IgD-negative memory B cell (primary cell): ENCODE measurements at regions not wholly inside any gene's neighbourhood (a gene's known extent, or its start where the extent isn't known, plus 50 kb on each side); places are given as distances from the start of the nearest gene placed in this dataset.

Experiments
- H3K27ac Mint-ChIP-seq, 3 donors: one replicate each; pipeline ENCODE4 v1.8.0; 2020 to 2022; ENCODE audit warnings: mild to moderate bottlenecking in 3 of 3, mixed read lengths in 3 of 3, moderate library complexity in 1 of 3
- H3K27me3 Mint-ChIP-seq: one replicate; pipeline ENCODE4 v1.8.0; 2021; ENCODE audit warnings: mixed read lengths
- H3K36me3 Mint-ChIP-seq: one replicate; pipeline ENCODE4 v1.8.0; 2020; ENCODE audit warnings: mild to moderate bottlenecking, mixed read lengths
- H3K4me1 Mint-ChIP-seq, 3 donors: one replicate each; pipeline ENCODE4 v1.8.0; 2020 to 2022; ENCODE audit warnings: mixed read lengths in 3 of 3, mild to moderate bottlenecking in 1 of 3
- H3K4me3 Mint-ChIP-seq, 4 donors: one replicate each; pipeline ENCODE4 v1.8.0; 2020 to 2022; ENCODE audit warnings: mild to moderate bottlenecking in 4 of 4, mixed read lengths in 4 of 4, moderate library complexity in 3 of 4
- H3K9me3 Mint-ChIP-seq, 3 donors: one replicate each; pipeline ENCODE4 v1.8.0; 2020 to 2021; ENCODE audit warnings: mixed read lengths in 3 of 3, mild to moderate bottlenecking in 1 of 3

- peaks cover 11% of the 10 kb centered on the region for H3K27me3 Mint-ChIP-seq
- peaks cover 2% of the 10 kb centered on the region for H3K36me3 Mint-ChIP-seq
- no peak overlapping the region for H3K4me3 Mint-ChIP-seq
- H3K4me1 Mint-ChIP-seq, result no peaks in the 10 kb centered on the region
- H3K27ac Mint-ChIP-seq, result no peak overlapping the region
- peaks cover 0 to under 1% (median 0%) of the 10 kb centered on the region in 3 donors for H3K9me3 Mint-ChIP-seq
These were observed 114.9 kb upstream of the EEPD1 start for GRCh38 chr7:36038063-36038721.

- Mint-ChIP-seq H3K36me3 (no peaks in the 10 kb centered on the region), H3K4me1 (no peaks in the 10 kb centered on the region), H3K27me3 (peaks cover 6% of the 10 kb centered on the region), H3K9me3 (no peaks in the 10 kb centered on the region), H3K27ac (no peak overlapping the region), H3K4me3 (no peak overlapping the region)
These were observed 113.8 kb upstream of the EEPD1 start for GRCh38 chr7:36039243-36039642.

- Mint-ChIP-seq H3K4me3 (no peak overlapping the region), H3K36me3 (no peaks in the 10 kb centered on the region), H3K27ac (no peak overlapping the region), H3K27me3 (peaks cover 6% of the 10 kb centered on the region), H3K9me3 (no peaks in the 10 kb centered on the region), H3K4me1 (no peaks in the 10 kb centered on the region)
These were observed 113.4 kb upstream of the EEPD1 start for GRCh38 chr7:36039671-36040070.

- Mint-ChIP-seq H3K4me3 (no peak overlapping the region), H3K9me3 (no peaks in the 10 kb centered on the region), H3K27ac (no peak overlapping the region), H3K4me1 (no peaks in the 10 kb centered on the region), H3K36me3 (no peaks in the 10 kb centered on the region), H3K27me3 (peaks cover 6% of the 10 kb centered on the region)
These were observed 112.4 kb upstream of the EEPD1 start for GRCh38 chr7:36040679-36041078.

GRCh38 chr7:36044101-36044892 lies 108.8 kb upstream of the EEPD1 start:
- no peaks in the 10 kb centered on the region for H3K4me1 Mint-ChIP-seq
- peaks cover 2% of the 10 kb centered on the region for H3K27me3 Mint-ChIP-seq
- H3K4me3 Mint-ChIP-seq, result no peak overlapping the region
- no peaks in the 10 kb centered on the region for H3K36me3 Mint-ChIP-seq
- no peak overlapping the region for H3K27ac Mint-ChIP-seq
- no peaks in the 10 kb centered on the region for H3K9me3 Mint-ChIP-seq

- Mint-ChIP-seq H3K4me3 (no peak overlapping the region), H3K27ac (no peak overlapping the region), H3K27me3 (peaks cover 2% of the 10 kb centered on the region), H3K4me1 (no peaks in the 10 kb centered on the region), H3K36me3 (no peaks in the 10 kb centered on the region), H3K9me3 (no peaks in the 10 kb centered on the region)
These were observed 107.7 kb upstream of the EEPD1 start for GRCh38 chr7:36045326-36045725.

- Mint-ChIP-seq H3K27ac (no peak overlapping the region), H3K4me1 (no peaks in the 10 kb centered on the region), H3K36me3 (no peaks in the 10 kb centered on the region), H3K27me3 (peaks cover 2% of the 10 kb centered on the region), H3K9me3 (no peaks in the 10 kb centered on the region), H3K4me3 (no peak overlapping the region)
These were observed 107.2 kb upstream of the EEPD1 start for GRCh38 chr7:36045830-36046341.

GRCh38 chr7:36047091-36047658 lies 105.9 kb upstream of the EEPD1 start:
- Mint-ChIP-seq H3K27me3 (no peaks in the 10 kb centered on the region), H3K36me3 (peaks cover 2% of the 10 kb centered on the region), H3K27ac (no peak overlapping the region), H3K4me1 (no peaks in the 10 kb centered on the region), H3K4me3 (no peak overlapping the region), H3K9me3 (peaks cover 0 to 2% (median 0%) of the 10 kb centered on the region in 3 donors)

- Mint-ChIP-seq H3K27me3 (peaks cover under 1% of the 10 kb centered on the region), H3K4me3 (no peak overlapping the region), H3K27ac (no peak overlapping the region), H3K9me3 (peaks cover 0 to 2% (median 0%) of the 10 kb centered on the region in 3 donors), H3K36me3 (peaks cover 2% of the 10 kb centered on the region), H3K4me1 (no peaks in the 10 kb centered on the region)
These were observed 104.7 kb upstream of the EEPD1 start for GRCh38 chr7:36048141-36048901.

- Mint-ChIP-seq H3K27me3 (peaks cover 1% of the 10 kb centered on the region), H3K36me3 (peaks cover 2% of the 10 kb centered on the region), H3K27ac (peak overlapping the region in 1 of 3 donors; percentile 84), H3K9me3 (peaks cover 0 to 2% (median 0%) of the 10 kb centered on the region in 3 donors), H3K4me1 (no peaks in the 10 kb centered on the region), H3K4me3 (no peak overlapping the region)
These were observed 104.2 kb upstream of the EEPD1 start for GRCh38 chr7:36048902-36049240.

GRCh38 chr7:36051501-36051900 lies 101.6 kb upstream of the EEPD1 start:
- Mint-ChIP-seq H3K27me3 (peaks cover 4% of the 10 kb centered on the region), H3K27ac (no peak overlapping the region), H3K4me3 (no peak overlapping the region), H3K4me1 (peaks cover 0 to 5% (median 2%) of the 10 kb centered on the region in 3 donors), H3K36me3 (peaks cover 2% of the 10 kb centered on the region), H3K9me3 (peaks cover 0 to 2% (median 0%) of the 10 kb centered on the region in 3 donors)

- peaks cover 0 to 2% (median 0%) of the 10 kb centered on the region in 3 donors for H3K9me3 Mint-ChIP-seq
- H3K4me3 Mint-ChIP-seq, result no peak overlapping the region
- peaks cover 4% of the 10 kb centered on the region for H3K27me3 Mint-ChIP-seq
- H3K27ac Mint-ChIP-seq, result peak overlapping the region in 1 of 3 donors; percentile 45
- H3K4me1 Mint-ChIP-seq, result peaks cover 3 to 15% (median 11%) of the 10 kb centered on the region in 3 donors
- peaks cover 2% of the 10 kb centered on the region for H3K36me3 Mint-ChIP-seq
These were observed 99.5 kb upstream of the EEPD1 start for GRCh38 chr7:36053589-36053988.

GRCh38 chr7:36054637-36055036 lies 98.4 kb upstream of the EEPD1 start:
- Mint-ChIP-seq H3K9me3 (peaks cover 0 to 2% (median 0%) of the 10 kb centered on the region in 3 donors), H3K4me3 (no peak overlapping the region), H3K27me3 (peaks cover 4% of the 10 kb centered on the region), H3K27ac (no peak overlapping the region), H3K36me3 (peaks cover 2% of the 10 kb centered on the region), H3K4me1 (peaks cover 3 to 15% (median 11%) of the 10 kb centered on the region in 3 donors)

- Mint-ChIP-seq H3K27ac (no peak overlapping the region), H3K27me3 (peaks cover 4% of the 10 kb centered on the region), H3K4me1 (peaks cover 3 to 15% (median 11%) of the 10 kb centered on the region in 3 donors), H3K4me3 (no peak overlapping the region), H3K9me3 (peaks cover 0 to 2% (median 0%) of the 10 kb centered on the region in 3 donors), H3K36me3 (peaks cover 2% of the 10 kb centered on the region)
These were observed 97.8 kb upstream of the EEPD1 start for GRCh38 chr7:36055207-36055606.

GRCh38 chr7:36057323-36057722 lies 95.7 kb upstream of the EEPD1 start:
- Mint-ChIP-seq H3K36me3 (no peaks in the 10 kb centered on the region), H3K9me3 (no peaks in the 10 kb centered on the region), H3K4me1 (peaks cover 3 to 15% (median 11%) of the 10 kb centered on the region in 3 donors), H3K27me3 (peaks cover 10% of the 10 kb centered on the region), H3K27ac (no peak overlapping the region), H3K4me3 (peak overlapping the region in 3 of 4 donors; percentile 25 to 49 (median 39))
